ENCODE measurements at regions not wholly inside any gene's neighbourhood (a gene's known extent, or its start where the extent isn't known, plus 50 kb on each side); places are given as distances from the start of the nearest gene placed in this dataset.

DNA sequence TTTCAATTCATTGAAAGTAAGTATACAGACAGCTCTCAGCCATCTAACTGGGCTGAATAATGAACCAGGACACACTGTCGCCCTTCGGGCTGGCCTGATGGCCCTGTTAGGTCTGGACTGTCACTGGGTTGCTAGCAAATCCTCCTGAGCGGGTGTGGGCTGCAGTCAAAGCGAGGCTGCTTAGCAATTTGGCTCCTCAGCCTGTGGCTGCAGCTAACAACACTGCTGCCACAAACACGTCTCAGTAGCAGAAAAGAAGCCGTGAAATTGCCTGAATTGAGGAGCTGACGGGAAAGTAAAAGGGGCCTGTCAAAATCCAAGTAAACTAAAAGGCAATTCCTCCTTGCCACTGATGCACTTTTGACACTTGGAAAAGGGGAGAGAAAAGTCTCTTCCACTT is 72.8 kb downstream of the SMIM20 start:
- TF ChIP-seq POLR2AphosphoS5 (IDR thresholded peaks at IDR 0.05; ENCODE audit: borderline replicate concordance, low read depth, low read length) (no peak), EZH2 (IDR thresholded peaks at IDR 0.05) (no peak)
